HG03575 (cell line): ENCODE measurements at regions not wholly inside any gene's neighbourhood (a gene's known extent, or its start where the extent isn't known, plus 50 kb on each side); places are given as distances from the start of the nearest gene placed in this dataset.

Experiments
- ATAC-seq: cut with Tn5 transposase; IDR thresholded peaks from one replicate; pipeline ENCODE4 v1.9.1; 2021; ENCODE audit not compliant: unreplicated experiment, insufficient number of reproducible peaks, low FRiP score; ENCODE audit errors: extremely low read depth

DNA sequence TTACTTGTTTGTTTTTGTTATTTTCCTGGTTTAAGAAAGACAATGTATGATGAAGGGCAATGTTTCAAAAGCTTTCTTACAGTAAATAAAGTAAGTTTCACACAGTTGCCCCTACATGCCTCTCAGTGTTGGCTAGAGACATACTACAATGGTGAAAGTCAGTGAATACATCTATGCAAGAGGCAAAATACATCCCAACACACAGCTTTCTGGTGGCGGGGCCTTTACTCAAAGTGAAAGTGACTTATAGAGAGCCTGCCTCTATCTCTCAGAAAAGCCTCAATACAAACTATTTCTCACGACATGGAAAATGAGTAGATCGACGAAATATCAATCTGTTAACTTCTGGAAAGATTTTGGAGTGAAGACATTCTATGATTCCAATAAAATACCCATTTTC, 122.3 kb downstream of the SLC30A10 start:
- ATAC-seq, result no peak

DNA sequence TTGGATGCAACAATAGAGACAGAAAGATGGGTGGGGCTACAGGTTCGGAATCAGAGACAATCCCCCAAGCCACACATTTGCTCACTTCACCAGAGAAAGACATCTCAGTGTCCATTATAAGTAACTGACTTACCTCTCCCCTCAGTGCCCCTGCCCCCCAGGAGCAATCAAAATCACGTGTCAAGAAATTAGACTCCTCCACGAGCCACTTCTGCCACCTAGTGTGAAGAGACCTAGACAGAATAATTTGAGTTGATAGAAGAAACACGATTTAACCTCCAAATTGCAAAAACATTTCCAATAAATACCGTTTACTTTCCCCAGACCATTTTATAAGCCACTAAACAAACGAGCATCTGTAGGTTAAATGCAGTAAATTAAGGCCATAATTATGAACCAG, 123.2 kb downstream of the SLC30A10 start:
- no peak for ATAC-seq

GRCh38 chr1:219801156-219801820, 127.1 kb downstream of the SLC30A10 start:
- no peak for ATAC-seq

DNA sequence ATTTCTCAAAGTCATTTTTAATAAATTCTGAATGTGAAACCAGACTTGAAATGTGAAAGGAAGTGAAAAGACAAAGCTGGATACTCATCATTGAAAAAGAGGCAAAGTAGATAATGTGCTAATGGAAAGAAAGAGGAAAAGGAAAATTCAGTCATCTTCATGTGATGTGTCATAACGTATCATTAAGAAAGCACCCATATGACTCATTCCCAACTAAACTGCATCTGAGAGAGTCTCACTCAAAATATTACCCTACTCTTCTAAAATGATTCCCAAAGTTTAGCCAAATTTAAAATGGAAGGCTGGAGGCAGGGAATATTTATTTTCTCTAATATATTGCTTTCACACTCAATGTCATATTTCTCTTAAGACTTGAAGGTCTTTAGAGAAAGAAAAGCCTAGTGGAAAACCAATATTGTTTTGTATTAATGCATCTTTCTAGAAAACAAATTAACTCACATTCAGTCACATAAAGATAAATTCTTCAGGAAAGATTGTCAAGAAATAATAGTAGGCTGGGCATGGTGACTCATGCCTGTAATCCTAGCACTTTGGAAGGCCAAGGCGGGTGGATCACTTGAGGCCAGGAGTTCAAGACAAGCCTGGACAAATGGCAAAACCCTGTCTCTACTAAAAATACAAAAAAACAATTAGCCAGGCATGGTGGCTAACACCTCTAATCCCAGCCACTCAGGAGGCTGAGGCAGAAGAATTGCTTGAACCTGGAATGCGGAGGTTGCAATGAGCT, 129.9 kb downstream of the SLC30A10 start:
- peak; percentile 73 for ATAC-seq

DNA sequence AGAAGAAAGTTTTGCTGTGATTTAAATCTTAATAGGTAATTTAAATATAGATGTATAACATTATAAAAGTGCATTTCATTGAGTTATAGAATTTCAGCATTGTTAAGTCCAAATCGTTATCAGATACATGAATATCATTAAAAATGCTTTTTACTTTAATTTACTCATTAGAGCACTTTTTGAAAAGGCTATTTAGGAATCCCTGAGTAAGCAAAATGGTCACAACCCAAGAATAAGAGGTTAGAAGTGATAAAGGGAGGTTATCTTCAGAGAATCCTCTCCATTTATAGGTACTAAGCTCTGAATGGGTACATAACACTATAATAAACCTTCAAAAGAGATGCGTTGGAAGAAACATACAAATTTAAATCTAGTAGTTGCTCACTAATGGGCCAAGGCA, 130.7 kb downstream of the SLC30A10 start:
- no peak for ATAC-seq

DNA sequence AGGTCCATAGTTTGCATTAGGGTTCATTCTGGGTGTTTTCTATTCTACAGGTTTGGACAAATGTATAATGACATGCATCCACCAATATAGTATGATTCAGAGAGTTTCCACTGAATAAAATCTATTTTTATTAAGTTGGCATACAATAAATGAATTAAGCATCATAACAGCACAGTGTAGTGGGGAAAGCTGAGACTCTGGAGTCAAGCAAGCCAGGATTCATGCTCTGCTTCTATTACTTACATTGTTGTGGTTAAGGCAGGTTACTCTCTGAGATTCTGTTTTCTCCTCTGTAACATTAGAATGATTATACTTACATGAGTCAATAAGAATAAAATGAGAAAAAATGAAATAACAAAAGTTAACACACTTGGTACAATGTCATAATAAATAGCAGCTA, 131.3 kb downstream of the SLC30A10 start:
- ATAC-seq, result no peak

DNA sequence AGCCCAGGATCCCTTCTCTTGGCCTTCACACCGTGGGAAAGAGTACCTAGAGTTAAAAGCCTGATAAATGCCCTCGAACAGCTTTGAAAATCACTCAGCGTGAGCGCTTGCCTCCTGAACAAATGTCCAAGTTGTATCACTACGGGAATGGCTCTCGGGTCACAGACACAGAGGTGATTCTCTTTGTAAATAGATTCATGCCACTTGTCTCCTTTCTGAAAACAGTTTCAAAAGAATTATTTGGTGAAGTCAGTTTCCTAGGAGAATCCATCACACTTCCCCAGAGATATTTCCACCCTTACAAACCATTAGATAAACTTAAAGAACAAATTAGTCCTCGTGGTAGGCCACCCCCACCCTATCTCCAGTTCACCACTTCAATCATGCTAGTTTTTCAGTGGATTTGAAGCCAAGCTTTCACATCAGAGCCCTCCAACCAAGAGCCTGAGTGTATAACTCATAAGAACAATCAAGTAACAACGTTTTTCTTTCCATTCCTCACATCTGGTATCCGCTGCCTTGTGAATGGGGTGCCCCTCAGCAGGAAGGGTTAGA, 132.9 kb downstream of the SLC30A10 start:
- ATAC-seq, result no peak

DNA sequence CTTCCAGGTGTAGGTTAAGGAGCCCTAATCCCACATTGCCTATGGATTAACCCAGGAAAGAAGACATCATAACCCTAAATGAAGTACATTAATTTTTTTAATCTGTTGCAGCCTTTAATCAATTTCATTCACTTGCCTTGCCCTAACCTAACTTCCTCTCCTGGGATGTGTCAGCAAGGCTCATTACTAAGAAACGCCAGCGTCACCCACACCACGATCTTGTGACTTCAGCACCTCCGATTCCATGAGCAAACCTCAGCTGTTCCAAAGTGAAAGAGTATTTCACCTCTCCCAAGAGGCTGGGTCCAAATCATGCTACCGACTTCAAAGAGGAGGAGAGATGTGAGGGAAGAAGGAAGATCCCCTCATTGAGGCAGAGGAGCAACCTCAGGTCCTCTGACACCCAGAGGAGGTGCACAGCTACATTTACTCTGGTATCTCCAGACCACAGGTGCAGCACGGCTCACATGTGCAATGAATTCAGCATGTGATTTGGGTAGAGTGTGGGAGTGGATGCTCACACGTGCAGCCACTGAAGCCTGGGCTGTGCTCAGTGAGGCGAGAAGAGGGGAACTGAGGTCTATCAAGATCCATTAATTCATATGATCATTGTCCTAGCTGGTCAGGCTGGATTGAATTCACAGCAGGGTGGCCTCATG, 134.1 kb downstream of the SLC30A10 start:
- ATAC-seq, result peak; percentile 48

GRCh38 chr1:219792337-219793021, 135.9 kb downstream of the SLC30A10 start:
- no peak for ATAC-seq

DNA sequence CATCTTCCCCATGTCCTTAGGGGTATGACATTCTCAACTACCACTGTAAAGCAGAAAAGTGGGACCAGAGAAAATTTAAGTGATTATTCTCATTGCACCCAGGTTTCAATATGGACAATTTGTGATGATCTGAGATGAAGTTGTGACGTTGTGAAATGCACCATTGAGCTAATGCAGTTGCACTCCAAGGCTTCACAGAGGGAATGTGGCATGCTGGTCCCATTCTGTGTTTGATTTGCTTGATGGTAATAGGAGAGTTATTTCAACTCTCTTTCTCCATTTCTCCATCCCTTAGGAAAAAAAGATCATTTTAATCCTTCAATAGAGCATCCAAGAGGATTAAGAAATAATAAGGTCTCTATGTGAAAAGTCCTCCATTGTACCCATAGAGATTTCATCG, 136.6 kb downstream of the SLC30A10 start:
- ATAC-seq, result no peak

DNA sequence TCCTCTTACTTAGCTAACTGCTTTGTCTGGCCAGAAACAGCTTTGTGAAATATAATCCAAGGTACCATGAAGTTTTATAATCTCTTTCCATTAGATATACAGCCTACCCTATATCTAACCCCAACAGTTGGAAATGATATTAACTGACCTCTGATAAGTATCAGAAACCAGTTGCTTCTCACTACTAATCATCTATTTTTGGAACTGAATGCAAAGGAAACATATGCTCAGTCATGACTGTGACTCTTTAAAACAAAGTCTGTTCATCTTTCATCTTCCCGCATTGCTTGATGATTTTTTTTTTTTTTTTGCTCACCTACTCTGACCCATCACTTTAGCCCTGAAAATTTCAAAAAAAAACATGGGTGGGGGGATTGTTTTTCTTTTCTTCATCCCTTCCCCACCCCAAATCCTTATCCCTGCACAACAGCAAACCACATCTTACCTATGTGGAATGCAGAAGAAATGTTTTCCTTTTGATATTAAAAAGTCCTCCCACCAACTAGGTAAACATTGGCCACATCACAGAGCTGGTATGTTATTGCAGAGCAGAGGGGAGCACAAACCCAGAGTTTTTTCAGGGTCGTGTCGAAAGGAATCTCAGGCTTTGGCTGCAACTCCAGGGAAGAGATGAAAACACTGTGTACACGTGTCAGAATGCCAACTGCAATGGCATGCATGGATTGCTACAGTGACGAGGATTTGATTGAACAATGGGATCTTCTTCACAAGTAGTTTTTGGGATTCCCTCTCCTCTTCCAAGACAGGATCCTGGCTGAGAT, 137.3 kb downstream of the SLC30A10 start:
- ATAC-seq, result no peak

DNA sequence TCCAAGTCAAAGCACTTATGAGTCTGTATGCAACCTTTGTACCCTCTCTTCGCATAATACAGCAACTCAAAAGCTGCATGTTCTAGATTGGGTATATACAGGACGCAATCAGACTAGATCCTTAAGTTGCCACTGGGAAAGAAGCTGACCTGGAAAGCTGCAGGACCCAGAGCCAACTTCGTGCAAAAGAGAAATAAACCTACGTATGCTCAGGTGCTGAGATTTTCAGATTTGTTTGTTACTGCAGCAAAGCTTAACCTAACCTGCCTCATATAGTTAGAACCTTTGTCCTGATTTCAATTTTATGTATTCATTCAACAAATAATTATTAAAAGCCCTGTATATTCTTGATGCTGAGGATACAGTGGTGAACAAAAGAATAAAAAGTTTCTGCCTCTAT, 139.7 kb downstream of the SLC30A10 start:
- no peak for ATAC-seq

DNA sequence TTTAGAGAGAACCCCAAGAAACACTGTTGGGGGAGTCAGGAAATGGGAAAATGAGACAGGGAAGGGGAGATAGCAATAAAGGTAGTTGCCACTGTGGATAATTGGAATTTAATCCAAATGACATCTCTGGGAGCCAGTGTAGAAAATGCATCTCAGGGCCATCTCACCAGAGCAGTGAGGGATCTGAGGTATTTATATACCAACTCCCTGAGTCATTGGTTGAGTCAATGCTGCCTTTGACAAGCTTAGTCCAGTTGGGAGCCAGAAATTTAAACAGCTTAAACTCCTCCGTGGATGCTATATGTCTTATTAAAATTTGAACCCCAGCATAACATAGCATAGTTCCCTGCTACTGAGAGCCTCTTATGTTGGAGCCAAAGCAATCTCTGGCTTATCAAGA, 140.3 kb downstream of the SLC30A10 start:
- no peak for ATAC-seq

GRCh38 chr1:219784660-219785381, 143.5 kb downstream of the SLC30A10 start:
- ATAC-seq, result no peak

GRCh38 chr1:219783605-219784235, 144.6 kb downstream of the SLC30A10 start:
- ATAC-seq, result no peak

GRCh38 chr1:219782929-219783328, 145.4 kb downstream of the SLC30A10 start:
- ATAC-seq, result no peak

GRCh38 chr1:219782311-219782710, 146.0 kb downstream of the SLC30A10 start:
- ATAC-seq, result no peak

DNA sequence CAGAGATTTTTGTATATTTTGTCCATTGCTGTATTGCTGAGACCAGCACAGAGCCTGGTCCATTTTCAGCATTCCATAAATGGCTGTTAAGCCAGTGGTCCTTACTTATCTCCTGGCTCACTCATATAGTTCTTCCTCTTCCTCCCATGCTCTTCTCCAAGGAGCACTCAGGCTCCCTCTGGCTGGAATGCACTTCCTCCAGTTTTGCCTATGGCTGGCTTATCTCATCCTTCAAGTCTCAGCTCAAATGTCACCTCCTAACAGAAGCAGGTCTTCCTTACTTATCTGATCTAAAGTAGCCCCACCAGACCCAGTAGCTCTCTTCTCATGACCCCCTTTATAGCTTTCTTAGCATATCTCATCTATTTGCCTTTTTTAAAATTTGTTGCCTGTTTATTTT, 146.9 kb downstream of the SLC30A10 start:
- ATAC-seq, result no peak
